Aorta (tissue), 5 donors: ENCODE measurements at regions not wholly inside any gene's neighbourhood (a gene's known extent, or its start where the extent isn't known, plus 50 kb on each side); places are given as distances from the start of the nearest gene placed in this dataset.

Source experiments
- ATAC-seq: fragments of 200-7000 bp; cut with Tn5 transposase; one replicate; pipeline ENCODE4 v1.9.1; 2022; ENCODE audit warnings: moderate library complexity; ENCODE audit not compliant: low FRiP score
- DNase-seq, 2 donors: peaks; one replicate each; pipeline ENCODE4 v3.0.0-alpha.2; 2020
- H3K27ac ChIP-seq, 2 donors: one replicate each; pipeline ENCODE4 v1.5.1; 2013; ENCODE audit warnings: low read length in 2 of 2, mild to moderate bottlenecking in 2 of 2, moderate library complexity in 2 of 2, control low read depth in 1 of 2, inconsistent platforms in 1 of 2, low read depth in 1 of 2
- H3K27me3 ChIP-seq, 2 donors: one replicate each; pipeline ENCODE4 v1.6.1; 2013; ENCODE audit warnings: control low read depth in 1 of 2, low read length in 1 of 2, mild to moderate bottlenecking in 1 of 2, moderate library complexity in 1 of 2; ENCODE audit not compliant: insufficient read depth in 2 of 2, control insufficient read depth in 1 of 2
- H3K36me3 ChIP-seq, 2 donors: one replicate each; pipeline ENCODE4 v1.6.1; 2013; ENCODE audit warnings: control low read depth in 1 of 2, low read length in 1 of 2, mild to moderate bottlenecking in 1 of 2; ENCODE audit not compliant: insufficient read depth in 2 of 2, control insufficient read depth in 1 of 2
- H3K4me1 ChIP-seq, 2 donors: one replicate each; pipeline ENCODE4 v1.6.1; 2013; ENCODE audit warnings: low read length in 2 of 2, control low read depth in 1 of 2, mild to moderate bottlenecking in 1 of 2, moderate library complexity in 1 of 2; ENCODE audit not compliant: insufficient read depth in 2 of 2, control insufficient read depth in 1 of 2
- H3K4me3 ChIP-seq, 2 donors: one replicate each; pipeline ENCODE4 v1.5.1; 2013; ENCODE audit warnings: low read length in 2 of 2, control low read depth in 1 of 2, mild to moderate bottlenecking in 1 of 2
- H3K9me3 ChIP-seq: one replicate; pipeline ENCODE4 v1.6.1; 2013; ENCODE audit warnings: mild to moderate bottlenecking, low read length; ENCODE audit not compliant: control insufficient read depth
- WGBS, 2 donors: extraction: QIAGEN DNeasy Blood & Tissue Kit; methylation state at CpG; one replicate each; pipeline ENCODE4 v1.1.7; 2013; 5-methylcytosine and 5-hydroxymethylcytosine counted together
- intact Hi-C, 2 donors: fragments of 100-400 bp; cut with DNase I; formaldehyde crosslinking; loops; one replicate each; pipeline versions ENCODE4 v1.14.2 to v1.15.0; 2022
- donor health status: healthy with polysubstance abuse.
- donor health status: Bipolar disorder and iron deficiency.
- donor health status: DM: no; HTN: no; CAD: no.
- donor health status: DM: no; HTN: no; CAD: no.
- donor health status: DM: yes; HTN: yes; CAD: no.

GRCh38 chrX:15943391-15943790 lies 88.8 kb upstream of the AP1S2 start:
- no peak overlapping the region for H3K27ac ChIP-seq
- no peak for DNase-seq
- no peaks in the 10 kb centered on the region for H3K4me1 ChIP-seq
- H3K36me3 ChIP-seq, result no peaks in the 10 kb centered on the region
- 55 to 58% methylated on average over 2 of the region's 2 CpGs for WGBS, 2 donors
- no peaks in the 10 kb centered on the region for H3K9me3 ChIP-seq
- H3K27me3 ChIP-seq, result no peaks in the 10 kb centered on the region
- intact Hi-C loops, result no loop called here
- no peak overlapping the region for H3K4me3 ChIP-seq
- ATAC-seq, result no peak

DNA sequence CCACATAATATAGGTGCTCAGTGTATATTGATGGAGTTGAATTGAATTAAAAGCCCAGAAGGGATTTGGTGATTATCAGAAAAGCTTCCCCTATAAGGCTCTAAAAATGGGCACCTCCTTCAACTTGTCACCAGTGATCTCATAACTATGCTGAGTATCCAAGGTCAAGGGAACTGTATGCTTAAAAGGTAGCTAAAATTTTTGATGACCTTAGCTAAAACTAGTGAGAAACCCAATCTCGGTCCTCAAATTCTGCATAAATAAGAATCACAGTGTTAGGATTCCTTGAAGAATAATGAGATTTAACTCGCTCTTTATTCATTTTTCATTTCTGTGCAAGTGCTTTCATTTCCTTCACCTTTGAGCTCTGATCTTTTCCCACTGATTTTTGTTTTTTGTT lies 87.7 kb upstream of the AP1S2 start:
- Histone ChIP-seq H3K27ac (no peak overlapping the region), H3K36me3 (no peaks in the 10 kb centered on the region), H3K4me3 (no peak overlapping the region), H3K4me1 (no peaks in the 10 kb centered on the region), H3K27me3 (no peaks in the 10 kb centered on the region), H3K9me3 (no peaks in the 10 kb centered on the region)
- intact Hi-C loops, result no loop called here
- no peak for DNase-seq
- WGBS, 2 donors, result 70 to 86% methylated on average over 2 of the region's 2 CpGs
- no peak for ATAC-seq

- intact Hi-C loops, result no loop called here
- no peak overlapping the region for H3K4me3 ChIP-seq
- DNase-seq (no peak), ATAC-seq (no peak)
- 88 to 90% methylated on average over 2 of the region's 2 CpGs for WGBS, 2 donors
- H3K36me3 ChIP-seq, result no peaks in the 10 kb centered on the region
- no peak overlapping the region for H3K27ac ChIP-seq
- no peaks in the 10 kb centered on the region for H3K9me3 ChIP-seq
- no peaks in the 10 kb centered on the region for H3K27me3 ChIP-seq
- no peaks in the 10 kb centered on the region for H3K4me1 ChIP-seq
Observed at GRCh38 chrX:15939737-15940136, 85.1 kb upstream of the AP1S2 start.

DNA sequence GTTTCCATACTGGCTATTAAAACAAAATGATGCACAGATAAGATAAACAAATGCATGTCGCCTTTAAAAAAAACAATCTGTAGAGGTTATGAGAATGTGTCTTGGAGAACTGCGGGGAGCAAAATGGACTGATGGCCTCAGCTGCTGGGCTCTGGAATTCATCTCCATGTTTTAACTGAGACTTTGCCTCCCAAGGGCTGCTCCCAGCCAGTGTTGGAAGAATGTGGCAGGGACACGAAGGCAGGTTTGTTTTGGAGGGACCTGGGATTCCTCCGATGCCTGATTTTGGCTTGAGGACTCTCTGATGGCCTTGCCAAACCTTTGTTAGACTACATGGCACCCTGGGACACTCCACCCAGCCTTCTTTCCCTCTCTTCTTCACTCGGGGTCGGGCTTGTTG lies 83.5 kb upstream of the AP1S2 start:
- ATAC-seq, result no peak
- no peak for DNase-seq
- intact Hi-C loops, result no loop called here
- Histone ChIP-seq H3K4me3 (no peak overlapping the region), H3K36me3 (no peaks in the 10 kb centered on the region), H3K9me3 (no peaks in the 10 kb centered on the region), H3K27me3 (no peaks in the 10 kb centered on the region), H3K4me1 (no peaks in the 10 kb centered on the region), H3K27ac (no peak overlapping the region)
- WGBS, 2 donors, result 48 to 61% methylated on average over 6 of the region's 6 CpGs

- no peaks in the 10 kb centered on the region for H3K4me1 ChIP-seq
- H3K27me3 ChIP-seq, result no peaks in the 10 kb centered on the region
- no peak for DNase-seq
- WGBS, 2 donors, result 40 to 43% methylated on average over 3 of the region's 3 CpGs
- no peaks in the 10 kb centered on the region for H3K36me3 ChIP-seq
- no peak overlapping the region for H3K4me3 ChIP-seq
- no peak for ATAC-seq
- intact Hi-C loops, result no loop called here
- no peaks in the 10 kb centered on the region for H3K9me3 ChIP-seq
- H3K27ac ChIP-seq, result no peak overlapping the region
Observed at GRCh38 chrX:15931362-15931761, 76.7 kb upstream of the AP1S2 start.

DNA sequence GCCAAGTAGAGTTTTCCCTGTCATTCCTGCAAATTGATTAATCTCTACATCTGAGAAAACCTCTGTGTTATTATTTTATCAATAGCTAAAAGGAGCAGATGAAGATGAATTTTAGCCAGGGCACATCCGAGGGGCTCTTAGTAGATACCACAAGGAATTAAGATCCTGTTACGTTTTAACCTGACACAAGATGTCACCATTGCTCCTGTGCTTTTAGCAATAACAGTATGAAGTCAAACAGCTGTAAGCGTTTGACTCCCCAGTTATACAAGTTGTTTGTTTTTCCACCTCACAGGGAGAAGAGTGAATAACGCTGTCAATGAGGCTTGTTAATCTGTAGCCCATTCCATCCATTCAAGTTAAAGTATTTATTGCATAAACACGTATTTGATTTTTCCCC lies 76.0 kb upstream of the AP1S2 start:
- intact Hi-C loops, result no loop called here
- DNase-seq, result no peak
- H3K27ac ChIP-seq, result no peak overlapping the region
- ATAC-seq, result no peak
- no peak overlapping the region for H3K4me3 ChIP-seq
- H3K27me3 ChIP-seq, result no peaks in the 10 kb centered on the region
- no peaks in the 10 kb centered on the region for H3K4me1 ChIP-seq
- WGBS, 2 donors, result 7 to 17% methylated on average over 5 of the region's 5 CpGs
- H3K36me3 ChIP-seq, result no peaks in the 10 kb centered on the region
- H3K9me3 ChIP-seq, result no peaks in the 10 kb centered on the region

DNA sequence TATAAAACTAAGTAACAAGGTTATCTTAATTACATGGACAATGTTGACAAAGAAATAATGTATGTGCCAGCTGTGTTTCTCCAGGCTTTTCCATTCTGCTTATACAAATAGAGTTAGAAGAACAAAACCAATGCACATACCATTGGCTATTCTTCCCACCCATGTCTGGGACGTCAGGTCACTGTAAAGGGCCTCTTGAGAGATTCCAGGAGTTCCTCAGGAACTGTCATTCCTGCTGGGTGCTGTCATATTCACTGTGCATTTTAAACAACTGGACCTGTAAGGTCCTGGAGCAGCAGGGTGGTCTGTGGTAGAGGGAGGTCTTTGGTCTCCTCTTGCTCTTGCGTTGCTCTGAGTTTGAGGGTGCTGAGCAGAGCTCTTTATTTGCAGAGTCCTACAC lies 74.6 kb upstream of the AP1S2 start:
- no peaks in the 10 kb centered on the region for H3K36me3 ChIP-seq
- H3K4me1 ChIP-seq, result no peaks in the 10 kb centered on the region
- no peaks in the 10 kb centered on the region for H3K27me3 ChIP-seq
- no peak overlapping the region for H3K4me3 ChIP-seq
- DNase-seq (no peak), ATAC-seq (no peak)
- 29 to 34% methylated on average over 2 of the region's 2 CpGs for WGBS, 2 donors
- H3K27ac ChIP-seq, result no peak overlapping the region
- no peaks in the 10 kb centered on the region for H3K9me3 ChIP-seq
- intact Hi-C loops, result no loop called here

DNA sequence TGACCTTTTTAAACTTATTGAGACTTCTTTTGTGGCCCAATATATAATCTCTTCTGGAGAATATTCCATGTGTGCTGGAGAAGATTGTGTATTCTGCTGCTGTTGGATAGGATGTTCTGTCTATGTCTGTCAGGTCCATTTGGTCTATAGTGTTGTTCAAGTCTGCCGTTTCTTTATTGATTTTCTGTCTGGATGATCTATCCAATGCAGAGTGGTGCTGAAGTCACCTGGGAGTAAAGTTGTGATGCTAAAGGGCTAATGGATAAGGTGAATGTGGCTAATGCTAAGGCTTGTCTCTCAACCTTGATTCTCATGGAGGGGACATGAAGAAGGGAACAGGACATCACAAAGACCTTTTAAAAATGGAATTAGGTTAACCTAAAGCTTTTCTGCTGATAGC lies 72.0 kb upstream of the AP1S2 start:
- intact Hi-C loops, result no loop called here
- Histone ChIP-seq H3K36me3 (no peaks in the 10 kb centered on the region), H3K9me3 (no peaks in the 10 kb centered on the region), H3K4me1 (no peaks in the 10 kb centered on the region), H3K4me3 (no peak overlapping the region), H3K27ac (no peak overlapping the region), H3K27me3 (no peaks in the 10 kb centered on the region)
- 51 to 70% methylated on average over 1 of the region's 1 CpG for WGBS, 2 donors
- no peak for DNase-seq
- no peak for ATAC-seq

- Histone ChIP-seq H3K27me3 (peaks cover 0 to 1% of the 10 kb centered on the region in 2 donors), H3K36me3 (no peaks in the 10 kb centered on the region), H3K9me3 (no peaks in the 10 kb centered on the region), H3K27ac (no peak overlapping the region), H3K4me1 (no peaks in the 10 kb centered on the region), H3K4me3 (no peak overlapping the region)
- intact Hi-C loops, result no loop called here
- DNase-seq, result no peak
- 91 to 94% methylated on average over 1 of the region's 1 CpG for WGBS, 2 donors
- no peak for ATAC-seq
Observed at GRCh38 chrX:15918003-15918402, 63.4 kb upstream of the AP1S2 start.
